ENCODE measurements at regions not wholly inside any gene's neighbourhood (a gene's known extent, or its start where the extent isn't known, plus 50 kb on each side); places are given as distances from the start of the nearest gene placed in this dataset.
A peak's percentile ranks its signal among the peaks of the same experiment; 100 is the strongest.

DNA sequence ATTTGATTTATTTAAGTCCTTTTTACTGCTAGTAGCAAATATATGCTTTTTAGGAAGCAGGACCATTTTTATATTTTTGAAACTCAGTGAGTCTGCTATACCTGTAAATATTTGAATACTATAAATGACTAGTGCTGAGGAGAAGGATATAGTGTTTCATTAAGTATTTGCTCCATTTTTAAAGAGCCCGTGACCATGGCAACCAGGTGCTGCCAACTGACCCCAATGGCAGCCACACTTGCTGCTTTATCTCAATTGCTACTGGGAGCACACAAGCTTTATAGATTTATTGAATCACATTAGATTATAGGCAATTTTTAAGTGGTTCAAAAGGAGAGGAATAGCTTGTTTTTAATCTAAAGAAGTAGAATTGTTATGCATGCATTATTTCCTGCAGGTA is 142.0 kb downstream of the SCG2 start:
- ATAC-seq (ENCODE audit: insufficient read depth, low FRiP score): no peak
- no peaks in the 10 kb centered on the region for H3K36me3 ChIP-seq (ENCODE audit: control insufficient read depth in 4 of 4, insufficient read depth in 4 of 4, low read length in 4 of 4)
- no peaks in the 10 kb centered on the region for H3K27me3 ChIP-seq (ENCODE audit: control insufficient read depth in 3 of 3, insufficient read depth in 3 of 3, low read length in 2 of 3)
- H3K4me1 ChIP-seq (ENCODE audit: control insufficient read depth in 5 of 5, insufficient read depth in 5 of 5, low read length in 5 of 5): no peaks in the 10 kb centered on the region
- WGBS, 2 donors: 66 to 71% methylated on average over 1 of the region's 1 CpG
- H3K9ac ChIP-seq (ENCODE audit: insufficient read depth in 1 of 2, low read length in 2 of 2): no peak overlapping the region
- no peak overlapping the region for H3K27ac ChIP-seq (ENCODE audit: low read depth in 1 of 2, low read length in 1 of 2)
- TF ChIP-seq, protein P1, sequence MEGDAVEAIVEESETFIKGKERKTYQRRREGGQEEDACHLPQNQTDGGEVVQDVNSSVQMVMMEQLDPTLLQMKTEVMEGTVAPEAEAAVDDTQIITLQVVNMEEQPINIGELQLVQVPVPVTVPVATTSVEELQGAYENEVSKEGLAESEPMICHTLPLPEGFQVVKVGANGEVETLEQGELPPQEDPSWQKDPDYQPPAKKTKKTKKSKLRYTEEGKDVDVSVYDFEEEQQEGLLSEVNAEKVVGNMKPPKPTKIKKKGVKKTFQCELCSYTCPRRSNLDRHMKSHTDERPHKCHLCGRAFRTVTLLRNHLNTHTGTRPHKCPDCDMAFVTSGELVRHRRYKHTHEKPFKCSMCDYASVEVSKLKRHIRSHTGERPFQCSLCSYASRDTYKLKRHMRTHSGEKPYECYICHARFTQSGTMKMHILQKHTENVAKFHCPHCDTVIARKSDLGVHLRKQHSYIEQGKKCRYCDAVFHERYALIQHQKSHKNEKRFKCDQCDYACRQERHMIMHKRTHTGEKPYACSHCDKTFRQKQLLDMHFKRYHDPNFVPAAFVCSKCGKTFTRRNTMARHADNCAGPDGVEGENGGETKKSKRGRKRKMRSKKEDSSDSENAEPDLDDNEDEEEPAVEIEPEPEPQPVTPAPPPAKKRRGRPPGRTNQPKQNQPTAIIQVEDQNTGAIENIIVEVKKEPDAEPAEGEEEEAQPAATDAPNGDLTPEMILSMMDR (IDR thresholded peaks at IDR 0.05; ENCODE audit: control extremely low read depth, extremely low read depth): no peak
- no peaks in the 10 kb centered on the region for H3K9me3 ChIP-seq (ENCODE audit: control insufficient read depth in 4 of 4, insufficient read depth in 3 of 4, low read length in 3 of 4)
- no peak overlapping the region for H3K4me3 ChIP-seq
- DNase-seq: peak; percentile 15 to 32 (median 24)

DNA sequence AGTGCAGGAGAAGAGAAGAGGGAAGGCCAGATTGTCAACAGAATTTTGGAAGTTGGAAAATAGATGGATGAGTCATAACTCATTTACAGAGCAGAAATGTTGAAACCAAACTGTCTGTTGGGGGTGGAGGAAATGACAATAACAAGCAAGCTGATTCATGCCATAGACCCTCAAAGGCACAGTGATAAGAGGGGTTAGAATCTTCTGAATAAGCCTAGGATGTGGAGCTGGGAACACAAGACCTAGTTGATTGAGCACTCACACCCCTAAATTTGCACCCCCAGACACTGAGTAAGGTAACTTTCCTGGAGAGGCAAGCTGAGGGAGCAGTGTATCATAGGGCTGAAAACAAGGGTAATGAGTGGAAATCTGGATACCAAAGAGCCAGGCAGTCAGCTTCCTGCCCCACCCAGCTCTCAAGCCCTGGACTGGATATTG is 141.4 kb downstream of the SCG2 start:
- Histone ChIP-seq H3K4me3 (no peak overlapping the region), H3K36me3 (ENCODE audit: control insufficient read depth in 4 of 4, insufficient read depth in 4 of 4, low read length in 4 of 4) (no peaks in the 10 kb centered on the region), H3K9me3 (ENCODE audit: control insufficient read depth in 4 of 4, insufficient read depth in 3 of 4, low read length in 3 of 4) (no peaks in the 10 kb centered on the region), H3K4me1 (ENCODE audit: control insufficient read depth in 5 of 5, insufficient read depth in 5 of 5, low read length in 5 of 5) (no peaks in the 10 kb centered on the region), H3K9ac (ENCODE audit: insufficient read depth in 1 of 2, low read length in 2 of 2) (no peak overlapping the region), H3K27ac (ENCODE audit: low read depth in 1 of 2, low read length in 1 of 2) (no peak overlapping the region), H3K27me3 (ENCODE audit: control insufficient read depth in 3 of 3, insufficient read depth in 3 of 3, low read length in 2 of 3) (no peaks in the 10 kb centered on the region)
- ATAC-seq (ENCODE audit: insufficient read depth, low FRiP score) (no peak), DNase-seq (no peak)
- TF ChIP-seq, protein P1 (IDR thresholded peaks at IDR 0.05; ENCODE audit: control extremely low read depth, extremely low read depth): no peak

- H3K9me3 ChIP-seq (ENCODE audit: control insufficient read depth in 4 of 4, insufficient read depth in 3 of 4, low read length in 3 of 4): no peaks in the 10 kb centered on the region
- no peak overlapping the region for H3K4me3 ChIP-seq
- H3K9ac ChIP-seq (ENCODE audit: insufficient read depth in 1 of 2, low read length in 2 of 2): no peak overlapping the region
- TF ChIP-seq, protein P1 (IDR thresholded peaks at IDR 0.05; ENCODE audit: control extremely low read depth, extremely low read depth): no peak
- no peaks in the 10 kb centered on the region for H3K36me3 ChIP-seq (ENCODE audit: control insufficient read depth in 4 of 4, insufficient read depth in 4 of 4, low read length in 4 of 4)
- H3K27me3 ChIP-seq (ENCODE audit: control insufficient read depth in 3 of 3, insufficient read depth in 3 of 3, low read length in 2 of 3): no peaks in the 10 kb centered on the region
- ATAC-seq (ENCODE audit: insufficient read depth, low FRiP score) (no peak), DNase-seq (no peak)
- WGBS, 2 donors: 87 to 93% methylated on average over 2 of the region's 2 CpGs
- H3K4me1 ChIP-seq (ENCODE audit: control insufficient read depth in 5 of 5, insufficient read depth in 5 of 5, low read length in 5 of 5): no peaks in the 10 kb centered on the region
- H3K27ac ChIP-seq (ENCODE audit: low read depth in 1 of 2, low read length in 1 of 2): no peak overlapping the region
Measured at GRCh38 chr2:223464071-223464470, 138.1 kb downstream of the SCG2 start.

- H3K9me3 ChIP-seq (ENCODE audit: control insufficient read depth in 4 of 4, insufficient read depth in 3 of 4, low read length in 3 of 4): no peaks in the 10 kb centered on the region
- H3K9ac ChIP-seq (ENCODE audit: insufficient read depth in 1 of 2, low read length in 2 of 2): no peak overlapping the region
- H3K27ac ChIP-seq (ENCODE audit: low read depth in 1 of 2, low read length in 1 of 2): no peak overlapping the region
- ATAC-seq (ENCODE audit: insufficient read depth, low FRiP score): peak; percentile 58
- no peak overlapping the region for H3K4me3 ChIP-seq
- WGBS, 2 donors: 28 to 35% methylated on average over 2 of the region's 2 CpGs
- no peaks in the 10 kb centered on the region for H3K4me1 ChIP-seq (ENCODE audit: control insufficient read depth in 5 of 5, insufficient read depth in 5 of 5, low read length in 5 of 5)
- no peaks in the 10 kb centered on the region for H3K27me3 ChIP-seq (ENCODE audit: control insufficient read depth in 3 of 3, insufficient read depth in 3 of 3, low read length in 2 of 3)
- peak; percentile 20 to 53 (median 34) for DNase-seq
- H3K36me3 ChIP-seq (ENCODE audit: control insufficient read depth in 4 of 4, insufficient read depth in 4 of 4, low read length in 4 of 4): no peaks in the 10 kb centered on the region
- TF ChIP-seq, protein P1 (IDR thresholded peaks at IDR 0.05; ENCODE audit: control extremely low read depth, extremely low read depth): no peak
Measured at GRCh38 chr2:223465793-223466192, 136.4 kb downstream of the SCG2 start.

All from lung (tissue), 11 donors.